Fibroblast of lung (primary cell): ENCODE measurements at regions not wholly inside any gene's neighbourhood (a gene's known extent, or its start where the extent isn't known, plus 50 kb on each side); places are given as distances from the start of the nearest gene placed in this dataset.

Experiments
- CTCF ChIP-seq, 2 donors: IDR thresholded peaks in 1 of 2; conservative IDR thresholded peaks in 1 of 2; 1 replicate in 1 of 2; 2 replicates in 1 of 2; pipeline ENCODE4 v1.5.1; 2011 to 2012; ENCODE audit warnings: low read length in 2 of 2, control low read depth in 1 of 2, inconsistent platforms in 1 of 2, low read depth in 1 of 2, mild to moderate bottlenecking in 1 of 2
- EZH2 ChIP-seq: IDR thresholded peaks from 2 replicates; pipeline ENCODE4 v1.5.1; 2012; ENCODE audit warnings: low read length, control low read depth, mild to moderate bottlenecking; ENCODE audit errors: missing control alignments

DNA sequence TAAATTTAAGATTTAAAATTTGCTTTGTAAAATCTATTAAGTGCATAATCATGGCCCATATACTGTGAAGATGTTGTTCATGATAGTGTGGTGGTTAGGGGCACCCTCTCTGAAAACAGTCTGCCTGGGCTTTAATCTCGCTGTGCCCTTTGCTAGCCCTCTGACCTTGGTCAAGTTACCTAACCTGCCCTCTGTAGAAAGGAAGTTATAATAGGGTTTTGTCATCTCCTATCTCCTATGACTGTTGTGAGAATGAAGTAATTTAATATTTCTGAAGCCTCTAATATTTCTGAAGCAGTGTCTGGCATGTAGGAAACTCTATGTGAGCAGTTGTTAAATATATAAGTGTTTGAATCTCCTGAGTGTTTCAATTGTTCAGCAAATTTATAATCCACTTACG, 116.6 kb upstream of the IVNS1ABP start:
- TF ChIP-seq CTCF (conservative IDR thresholded peaks at IDR 0.05 in 1 of 2, IDR thresholded peaks at IDR 0.05 in 1 of 2; ENCODE audit: low read depth in 1 of 2, low read length in 2 of 2) (no peak), EZH2 (no peak)
